Vagina (tissue), 2 donors: ENCODE measurements at regions not wholly inside any gene's neighbourhood (a gene's known extent, or its start where the extent isn't known, plus 50 kb on each side); places are given as distances from the start of the nearest gene placed in this dataset.
"Not testable (repeated sequence)": the region's sequence is repeated elsewhere in the genome, so short reads cannot be mapped to it uniquely, and the experiment has no call there.

Source experiments
- DNase-seq, 2 donors: peaks; one replicate each; pipeline ENCODE4 v3.0.0-alpha.2; 2017; ENCODE audit errors: extremely low spot score in 2 of 2
- H3K27ac ChIP-seq: fragments of 200-600 bp; sonication (generic); one replicate; pipeline ENCODE4 v1.5.1; 2019
- H3K27me3 ChIP-seq: fragments of 200-600 bp; sonication (generic); one replicate; pipeline ENCODE4 v1.5.1; 2019
- H3K36me3 ChIP-seq, 2 donors: fragments of 200-600 bp; sonication (generic); one replicate each; pipeline ENCODE4 v1.5.1; 2017 to 2019
- H3K4me1 ChIP-seq: fragments of 200-600 bp; sonication (generic); one replicate; pipeline ENCODE4 v1.5.1; 2019
- H3K4me3 ChIP-seq, 2 donors: fragments of 200-600 bp; sonication (generic); 1 replicate in 1 of 2; 2 replicates in 1 of 2; pipeline ENCODE4 v1.5.1; 2016 to 2019
- H3K9me3 ChIP-seq: fragments of 200-600 bp; sonication (generic); one replicate; pipeline ENCODE4 v1.5.1; 2019
- CTCF ChIP-seq, 3 experiments: fragments of 450-650 bp in 2 of 3; fragments of 200-600 bp in 1 of 3; sonication (generic) in 1 of 3; IDR thresholded peaks; one replicate each; pipeline ENCODE4 v1.5.1; 2017 to 2019; ENCODE audit warnings: antibody characterized with exemption in 3 of 3, mild to moderate bottlenecking in 2 of 3, moderate library complexity in 2 of 3
- POLR2A ChIP-seq, 2 donors: fragments of 450-650 bp; IDR thresholded peaks; one replicate each; pipeline ENCODE4 v1.6.1; 2017; ENCODE audit warnings: antibody characterized with exemption in 2 of 2, mild to moderate bottlenecking in 2 of 2, moderate library complexity in 2 of 2
- POLR2AphosphoS5 ChIP-seq, 2 donors: sonication (generic); formaldehyde crosslinking; IDR thresholded peaks; one replicate each; pipeline ENCODE4 v1.9.0; 2017; ENCODE audit warnings: antibody characterized with exemption in 2 of 2, mild to moderate bottlenecking in 2 of 2, low read depth in 1 of 2; ENCODE audit not compliant: insufficient read depth in 1 of 2
- intact Hi-C: fragments of 100-400 bp; cut with DNase I; formaldehyde crosslinking; loops from one replicate; pipeline ENCODE4 v1.15.1; 2023

DNA sequence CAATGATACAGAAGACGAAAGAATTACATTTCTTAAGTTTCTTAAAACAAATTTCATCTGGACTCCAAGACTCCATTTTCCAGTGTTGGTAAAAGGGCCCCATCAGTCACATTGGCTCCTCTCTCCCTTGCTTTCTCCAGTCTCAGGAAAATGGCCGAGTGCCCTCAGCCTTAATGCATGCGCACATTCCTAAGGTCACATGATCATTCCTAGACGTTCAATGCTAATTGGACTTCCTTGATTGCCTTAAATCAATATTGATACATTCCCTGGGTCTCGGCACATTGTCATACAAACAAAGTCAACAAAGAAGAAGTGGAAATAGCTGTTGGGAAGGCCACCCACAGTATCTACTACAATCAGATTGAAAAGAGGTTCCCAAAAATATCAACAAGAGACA, 413.6 kb upstream of the GRAMD2B start:
- Histone ChIP-seq H3K4me1 (peaks cover 5% of the 10 kb centered on the region), H3K9me3 (no peaks in the 10 kb centered on the region), H3K27me3 (no peaks in the 10 kb centered on the region), H3K36me3 (no peaks in the 10 kb centered on the region), H3K4me3 (no peak overlapping the region), H3K27ac (no peak overlapping the region)
- DNase-seq = no peak
- intact Hi-C loops = no loop called here
- TF ChIP-seq POLR2A (IDR thresholded peaks at IDR 0.05) = no peak
- TF ChIP-seq CTCF (IDR thresholded peaks at IDR 0.05) = no peak
- TF ChIP-seq POLR2AphosphoS5 (IDR thresholded peaks at IDR 0.05; ENCODE audit: insufficient read depth in 1 of 2, low read depth in 1 of 2) = no peak

DNA sequence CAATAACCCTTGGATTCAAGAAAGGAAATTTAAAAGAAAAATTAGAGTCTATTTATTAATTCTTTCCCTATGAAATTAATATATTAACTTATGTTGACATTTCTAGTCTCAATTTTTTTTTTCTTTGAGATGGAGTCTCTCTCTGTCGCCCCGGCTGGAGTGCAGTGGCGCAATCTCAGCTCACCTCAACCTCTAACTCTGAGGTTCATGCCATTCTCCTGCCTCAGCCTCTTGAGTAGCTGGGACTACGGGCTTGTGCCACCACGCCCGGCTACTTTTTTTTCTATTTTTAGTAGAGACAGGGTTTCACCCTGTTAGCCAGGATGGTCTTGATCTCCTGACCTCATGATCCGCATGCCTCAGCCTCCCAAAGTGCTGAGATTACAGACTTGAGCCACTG, 411.7 kb upstream of the GRAMD2B start:
- H3K27ac ChIP-seq, DNase-seq, H3K4me3 ChIP-seq, H3K9me3 ChIP-seq, H3K36me3 ChIP-seq, H3K27me3 ChIP-seq, intact Hi-C loops: not testable (repeated sequence)
- H3K4me1 ChIP-seq = peaks cover 19% of the 10 kb centered on the region

- H3K36me3 ChIP-seq = no peaks in the 10 kb centered on the region
- no peak for DNase-seq
- peaks cover 19% of the 10 kb centered on the region for H3K4me1 ChIP-seq
- no peak overlapping the region for H3K27ac ChIP-seq
- H3K27me3 ChIP-seq = no peaks in the 10 kb centered on the region
- no peak overlapping the region for H3K4me3 ChIP-seq
- TF ChIP-seq CTCF (IDR thresholded peaks at IDR 0.05) (no peak), POLR2AphosphoS5 (IDR thresholded peaks at IDR 0.05; ENCODE audit: insufficient read depth in 1 of 2, low read depth in 1 of 2) (no peak), POLR2A (IDR thresholded peaks at IDR 0.05) (no peak)
- no peaks in the 10 kb centered on the region for H3K9me3 ChIP-seq
- intact Hi-C loops = no loop called here
These were observed 408.5 kb upstream of the GRAMD2B start for GRCh38 chr5:126014676-126015075.

- peaks cover 19% of the 10 kb centered on the region for H3K4me1 ChIP-seq
- no peaks in the 10 kb centered on the region for H3K36me3 ChIP-seq
- no peaks in the 10 kb centered on the region for H3K9me3 ChIP-seq
- DNase-seq = no peak
- H3K27me3 ChIP-seq = no peaks in the 10 kb centered on the region
- no peak overlapping the region for H3K4me3 ChIP-seq
- intact Hi-C loops = no loop called here
- TF ChIP-seq POLR2A (IDR thresholded peaks at IDR 0.05) (no peak), CTCF (IDR thresholded peaks at IDR 0.05) (no peak), POLR2AphosphoS5 (IDR thresholded peaks at IDR 0.05; ENCODE audit: insufficient read depth in 1 of 2, low read depth in 1 of 2) (no peak)
- no peak overlapping the region for H3K27ac ChIP-seq
These were observed 407.7 kb upstream of the GRAMD2B start for GRCh38 chr5:126015235-126016181.

- no peak for DNase-seq
These were observed 407.0 kb upstream of the GRAMD2B start for GRCh38 chr5:126016256-126016655.

More at GRCh38 chr5:126016256-126016655, 407.0 kb upstream of the GRAMD2B start:
- H3K36me3 ChIP-seq = no peaks in the 10 kb centered on the region
- intact Hi-C loops = no loop called here
- no peaks in the 10 kb centered on the region for H3K27me3 ChIP-seq
- H3K4me3 ChIP-seq = no peak overlapping the region
- peaks cover 19% of the 10 kb centered on the region for H3K4me1 ChIP-seq
- TF ChIP-seq POLR2AphosphoS5 (IDR thresholded peaks at IDR 0.05; ENCODE audit: insufficient read depth in 1 of 2, low read depth in 1 of 2) (no peak), POLR2A (IDR thresholded peaks at IDR 0.05) (no peak), CTCF (IDR thresholded peaks at IDR 0.05) (no peak)
- H3K27ac ChIP-seq = no peak overlapping the region
- no peaks in the 10 kb centered on the region for H3K9me3 ChIP-seq
